SK-N-SH treated with all-trans-retinoic acid at 6 μM for 48 hours (cell line): ENCODE measurements at regions not wholly inside any gene's neighbourhood (a gene's known extent, or its start where the extent isn't known, plus 50 kb on each side); places are given as distances from the start of the nearest gene placed in this dataset.

Source experiments
- ATAC-seq: fragments of 200-7000 bp; cut with Tn5 transposase; 3 replicates; pipeline ENCODE4 v1.9.1; 2020; ENCODE audit warnings: mild to moderate bottlenecking, moderate library complexity
- ARNTL ChIP-seq: fragments of 450-650 bp; formaldehyde crosslinking; IDR thresholded peaks from 2 replicates; pipeline ENCODE4 v1.5.0; 2020; ENCODE audit warnings: low read depth, mild to moderate bottlenecking, moderate library complexity, borderline replicate concordance
- BACH2 ChIP-seq: fragments of 250-450 bp; sonication (Bioruptor Pico); IDR thresholded peaks from 2 replicates; pipeline ENCODE4 v1.9.0; 2021; ENCODE audit warnings: mild to moderate bottlenecking, borderline replicate concordance
- CREB5 ChIP-seq: fragments of 250-450 bp; sonication (Bioruptor Pico); IDR thresholded peaks from 2 replicates; pipeline ENCODE4 v1.5.1; 2020; ENCODE audit warnings: low read depth, mild to moderate bottlenecking, moderate library complexity
- CSRNP3 ChIP-seq: fragments of 250-450 bp; sonication (Bioruptor Pico); IDR thresholded peaks from 2 replicates; pipeline ENCODE4 v1.5.1; 2021; ENCODE audit warnings: mild to moderate bottlenecking, moderate library complexity
- GLIS3 ChIP-seq: fragments of 250-450 bp; sonication (Bioruptor Pico); IDR thresholded peaks from 2 replicates; pipeline ENCODE4 v1.5.0; 2020; ENCODE audit warnings: mild to moderate bottlenecking, moderate library complexity
- ISL1 ChIP-seq: fragments of 250-450 bp; sonication (Bioruptor Pico); IDR thresholded peaks from 2 replicates; pipeline ENCODE4 v2.1.2; 2022; ENCODE audit warnings: mild to moderate bottlenecking, moderate library complexity
- OSR1 ChIP-seq: fragments of 250-450 bp; sonication (Bioruptor Pico); IDR thresholded peaks from 2 replicates; pipeline ENCODE4 v1.8.0; 2022; ENCODE audit warnings: moderate library complexity, mild to moderate bottlenecking, inconsistent platforms
- PATZ1 ChIP-seq: fragments of 250-450 bp; sonication (Bioruptor Pico); IDR thresholded peaks from 2 replicates; pipeline ENCODE4 v1.8.0; 2020; ENCODE audit warnings: mild to moderate bottlenecking, moderate library complexity, borderline replicate concordance
- POU6F1 ChIP-seq: fragments of 250-450 bp; sonication (Bioruptor Pico); IDR thresholded peaks from 2 replicates; pipeline ENCODE4 v1.8.0; 2021; ENCODE audit warnings: low read depth, mild to moderate bottlenecking, moderate library complexity, borderline replicate concordance
- PPARA ChIP-seq: fragments of 250-450 bp; sonication (Bioruptor Pico); IDR thresholded peaks from 2 replicates; pipeline ENCODE4 v1.5.0; 2020; ENCODE audit warnings: mild to moderate bottlenecking, borderline replicate concordance
- RARB ChIP-seq: fragments of 250-450 bp; sonication (Bioruptor Pico); IDR thresholded peaks from 2 replicates; pipeline ENCODE4 v1.8.0; 2021; ENCODE audit warnings: mild to moderate bottlenecking, moderate library complexity
- TCF4 ChIP-seq: fragments of 250-450 bp; sonication (Bioruptor Pico); IDR thresholded peaks from 2 replicates; pipeline ENCODE4 v1.8.0; 2021; ENCODE audit warnings: mild to moderate bottlenecking, moderate library complexity, borderline replicate concordance
- TOX ChIP-seq: fragments of 250-450 bp; sonication (Bioruptor Pico); IDR thresholded peaks from 2 replicates; pipeline ENCODE4 v1.8.0; 2021; ENCODE audit warnings: mild to moderate bottlenecking, moderate library complexity, borderline replicate concordance
- TSHZ2 ChIP-seq: fragments of 250-450 bp; sonication (Bioruptor Pico); IDR thresholded peaks from 2 replicates; pipeline ENCODE4 v1.5.0; 2020; ENCODE audit warnings: mild to moderate bottlenecking, moderate library complexity
- ZC3H10 ChIP-seq: fragments of 250-450 bp; sonication (Bioruptor Pico); IDR thresholded peaks from 2 replicates; pipeline ENCODE4 v1.5.1; 2021; ENCODE audit warnings: mild to moderate bottlenecking, moderate library complexity
- ZFP30 ChIP-seq: fragments of 450-650 bp; formaldehyde crosslinking; IDR thresholded peaks from 2 replicates; pipeline ENCODE4 v1.5.0; 2022; ENCODE audit warnings: mild to moderate bottlenecking, moderate library complexity
- ZNF8 ChIP-seq: fragments of 450-650 bp; formaldehyde crosslinking; IDR thresholded peaks from 2 replicates; pipeline ENCODE4 v1.5.0; 2020; ENCODE audit warnings: mild to moderate bottlenecking, moderate library complexity

GRCh38 chr16:87127061-87127765 is 190.0 kb downstream of the C16orf95 start (continued):
- TF ChIP-seq TSHZ2 (no peak), ZFP30 (CRISPR knock-in tag) (no peak), TOX (CRISPR knock-in tag) (no peak), BACH2 (no peak)
- TF ChIP-seq, all 23 proteins: peak for 0

GRCh38 chr16:87127766-87128147 is 189.4 kb downstream of the C16orf95 start:
- TF ChIP-seq CREB5 (CRISPR knock-in tag) (no peak), ZC3H10 (no peak), POU6F1 (CRISPR knock-in tag) (no peak), ISL1 (CRISPR knock-in tag) (no peak), GLIS3 (no peak), OSR1 (CRISPR knock-in tag) (no peak)
- no peak for ATAC-seq

- TF ChIP-seq CSRNP3 (CRISPR knock-in tag) (no peak), POU6F1 (CRISPR knock-in tag) (no peak), PATZ1 (no peak), ZC3H10 (no peak), ZNF8 (no peak), PPARA (CRISPR knock-in tag) (no peak), TCF4 (CRISPR knock-in tag) (no peak), ARNTL (CRISPR knock-in tag) (no peak), TSHZ2 (no peak), ISL1 (CRISPR knock-in tag) (no peak), ZFP30 (CRISPR knock-in tag) (no peak), BACH2 (no peak), CREB5 (CRISPR knock-in tag) (no peak), GLIS3 (no peak), RARB (CRISPR knock-in tag) (no peak)
- ATAC-seq, result no peak
These were observed 187.4 kb downstream of the C16orf95 start for GRCh38 chr16:87129771-87130170.
